HepG2 (cell line): ENCODE measurements at regions not wholly inside any gene's neighbourhood (a gene's known extent, or its start where the extent isn't known, plus 50 kb on each side); places are given as distances from the start of the nearest gene placed in this dataset.

Experiments
- ATAC-seq: fragments of 200-7000 bp; cut with Tn5 transposase; 3 replicates; pipeline ENCODE4 v1.9.1; 2020; ENCODE audit warnings: mild to moderate bottlenecking, moderate library complexity
- BruUV-seq: library from RNA; stranded (reverse); fragments of 400-500 nt; replicated peaks from 2 replicates; lab custom pipeline; 2021; lab: Mats Ljungman, UMichigan
- CTCF ChIA-PET: fragments of 300-600 bp; formaldehyde crosslinking; extraction: SDS; loops from one replicate; lab custom pipeline; 2021; ENCODE audit warnings: low total read pairs, inconsistent platforms, low intra/inter-chr PET ratio; lab: Yijun Ruan, JAX
- POLR2A ChIA-PET: fragments of 350-600 bp; sonication (Branson Sonifier 250); formaldehyde crosslinking; loops from one replicate; lab custom pipeline; 2020; ENCODE audit warnings: antibody characterized with exemption, inconsistent platforms; lab: Yijun Ruan, JAX
- DNase-seq: peaks from one replicate; pipeline ENCODE4 v3.0.0-alpha.2; 2015; ENCODE audit warnings: low spot score
- FAIRE-seq: peaks from 3 replicates; lab custom pipeline; 2011; peaks lifted over from hg19 to GRCh38; lab: Jason Lieb, UNC
- H2AFZ ChIP-seq: one replicate; pipeline ENCODE4 v1.6.1; 2011; ENCODE audit warnings: low read length, inconsistent platforms
- H3K27ac ChIP-seq: fragments of 300-600 bp; 3 replicates; pipeline ENCODE4 v1.8.0; 2011; ENCODE audit warnings: mixed run types, mild to moderate bottlenecking, mixed read lengths, low read length, inconsistent platforms; ENCODE audit not compliant: insufficient read depth; ENCODE audit errors: extremely low read length
- H3K27me3 ChIP-seq, 2 experiments: fragments of 200-600 bp in 1 of 2; 2 replicates in 1 of 2; 3 replicates in 1 of 2; pipeline versions ENCODE4 v1.6.0 to v1.8.0; 2011; ENCODE audit warnings: low read length in 2 of 2, mild to moderate bottlenecking in 2 of 2, moderate library complexity in 2 of 2, inconsistent platforms in 1 of 2; ENCODE audit not compliant: insufficient read depth in 2 of 2, control insufficient read depth in 1 of 2
- H3K36me3 ChIP-seq, 2 experiments: fragments of 200-600 bp in 1 of 2; replicated peaks in 1 of 2; 2 replicates in 1 of 2; 3 replicates in 1 of 2; pipeline versions ENCODE4 v1.5.1 to v1.8.0; 2011; ENCODE audit warnings: low read length in 2 of 2, inconsistent platforms in 1 of 2; ENCODE audit not compliant: insufficient read depth in 2 of 2, control insufficient read depth in 1 of 2
- H3K4me1 ChIP-seq: 2 replicates; pipeline ENCODE4 v1.5.1; 2012; ENCODE audit warnings: low read length, inconsistent platforms; ENCODE audit not compliant: insufficient read depth
- H3K4me2 ChIP-seq: 2 replicates; pipeline ENCODE4 v1.6.0; 2011; ENCODE audit warnings: low read depth, low read length, inconsistent platforms
- H3K4me3 ChIP-seq, 3 experiments: fragments of 200-600 bp in 1 of 3; sonication (generic), shearing (Covaris generic) in 1 of 3; replicated peaks in 1 of 3; 2 replicates each; pipeline ENCODE4 v1.5.1; 2011 to 2016; ENCODE audit warnings: low read length in 3 of 3, inconsistent platforms in 2 of 3, low read depth in 2 of 3, mild to moderate bottlenecking in 2 of 3, control low read depth in 1 of 3, mixed read lengths in 1 of 3; ENCODE audit not compliant: insufficient read depth in 1 of 3
- H3K79me2 ChIP-seq: one replicate; pipeline ENCODE4 v1.6.1; 2011; ENCODE audit warnings: low read length, inconsistent platforms; ENCODE audit not compliant: insufficient read depth
- H3K9ac ChIP-seq: 2 replicates; pipeline ENCODE4 v1.6.0; 2011; ENCODE audit warnings: mild to moderate bottlenecking, low read depth, low read length, inconsistent platforms; ENCODE audit not compliant: insufficient read depth
- H3K9me3 ChIP-seq: 2 replicates; pipeline ENCODE4 v1.5.1; 2012; ENCODE audit warnings: mild to moderate bottlenecking, low read length
- H4K20me1 ChIP-seq: 2 replicates; pipeline ENCODE4 v1.6.0; 2011; ENCODE audit warnings: inconsistent platforms, mild to moderate bottlenecking, low read length, moderate library complexity; ENCODE audit not compliant: insufficient read depth
- ADNP ChIP-seq: sonication (generic); formaldehyde crosslinking; IDR thresholded peaks from 2 replicates; pipeline ENCODE4 v1.4.0; 2020; ENCODE audit warnings: missing genetic modification reagents
- CSRNP1 ChIP-seq: sonication (generic); formaldehyde crosslinking; IDR thresholded peaks from 2 replicates; pipeline ENCODE4 v1.8.1; 2023; ENCODE audit warnings: mild to moderate bottlenecking, missing genetic modification reagents
- EZH2 ChIP-seq: conservative IDR thresholded peaks from 2 replicates; pipeline ENCODE4 v1.6.1; 2012; ENCODE audit warnings: mild to moderate bottlenecking, low read depth, low read length, moderate library complexity
- FOXO1 ChIP-seq: sonication (generic); formaldehyde crosslinking; IDR thresholded peaks from 2 replicates; pipeline ENCODE4 v1.4.0; 2020; ENCODE audit warnings: missing genetic modification reagents
- MATR3 ChIP-seq: sonication (generic); formaldehyde crosslinking; IDR thresholded peaks from 2 replicates; pipeline ENCODE4 v1.4.0; 2020; ENCODE audit warnings: missing genetic modification reagents
- NFIB ChIP-seq: sonication (generic); formaldehyde crosslinking; IDR thresholded peaks from 2 replicates; pipeline ENCODE4 v1.9.0; 2021; ENCODE audit warnings: missing genetic modification reagents, mild to moderate bottlenecking, borderline replicate concordance
- PRDM10 ChIP-seq: sonication (generic); formaldehyde crosslinking; IDR thresholded peaks from 2 replicates; pipeline ENCODE4 v1.4.0; 2020; ENCODE audit warnings: low read depth, missing genetic modification reagents
- PRPF4 ChIP-seq: fragments of 200-400 bp; formaldehyde crosslinking; IDR thresholded peaks from 2 replicates; pipeline ENCODE4 v1.6.1; 2016; ENCODE audit warnings: low read length, low read depth; ENCODE audit not compliant: poor library complexity, severe bottlenecking
- SNAPC5 ChIP-seq: sonication (generic); formaldehyde crosslinking; IDR thresholded peaks from 2 replicates; pipeline ENCODE4 v1.8.1; 2023; ENCODE audit warnings: mild to moderate bottlenecking, missing genetic modification reagents, borderline replicate concordance
- SSRP1 ChIP-seq: IDR thresholded peaks from 2 replicates; pipeline ENCODE4 v1.6.1; 2016; ENCODE audit warnings: control low read depth
- TCF12 ChIP-seq, 2 experiments: fragments of 450-650 bp in 1 of 2; sonication (generic) in 1 of 2; formaldehyde crosslinking in 1 of 2; IDR thresholded peaks; 2 replicates each; pipeline versions ENCODE4 v1.6.1 to v1.8.0; 2017 to 2022; ENCODE audit warnings: antibody characterized with exemption in 1 of 2, mild to moderate bottlenecking in 1 of 2, missing genetic modification reagents in 1 of 2, moderate library complexity in 1 of 2
- TSC22D2 ChIP-seq: sonication (generic); formaldehyde crosslinking; IDR thresholded peaks from 2 replicates; pipeline ENCODE4 v1.5.1; 2020; ENCODE audit warnings: missing genetic modification reagents, mild to moderate bottlenecking, borderline replicate concordance
- ZNF329 ChIP-seq: sonication (generic); formaldehyde crosslinking; IDR thresholded peaks from 2 replicates; pipeline ENCODE4 v1.9.0; 2021; ENCODE audit warnings: low read depth, mild to moderate bottlenecking, missing genetic modification reagents
- ZNF34 ChIP-seq: sonication (generic); formaldehyde crosslinking; IDR thresholded peaks from 2 replicates; pipeline ENCODE4 v1.4.0; 2020; ENCODE audit warnings: mild to moderate bottlenecking, missing genetic modification reagents, borderline replicate concordance
- ZNF451 ChIP-seq: sonication (generic); formaldehyde crosslinking; IDR thresholded peaks from 2 replicates; pipeline ENCODE4 v1.5.0; 2020; ENCODE audit warnings: mild to moderate bottlenecking, missing genetic modification reagents
- ZNF563 ChIP-seq: sonication (generic); formaldehyde crosslinking; IDR thresholded peaks from 2 replicates; pipeline ENCODE4 v1.8.0; 2022; ENCODE audit warnings: mild to moderate bottlenecking, moderate library complexity, missing genetic modification reagents
- ZNF776 ChIP-seq: sonication (generic); formaldehyde crosslinking; IDR thresholded peaks from 2 replicates; pipeline ENCODE4 v1.4.0; 2020; ENCODE audit warnings: mild to moderate bottlenecking, missing genetic modification reagents
- ZNF816 ChIP-seq: sonication (generic); formaldehyde crosslinking; IDR thresholded peaks from 2 replicates; pipeline ENCODE4 v1.8.0; 2022; ENCODE audit warnings: missing genetic modification reagents, mild to moderate bottlenecking, borderline replicate concordance
- WGBS: methylation state at CpG from one replicate; pipeline ENCODE4 v1.1.6; 2017; ENCODE audit warnings: low lambda C conversion rate; 5-methylcytosine and 5-hydroxymethylcytosine counted together
- in situ Hi-C: cut with HindIII; loops from 2 replicates; pipeline ENCODE4 v1.10.0; 2017; ENCODE audit warnings: low pct_unique_long_range_greater_than_20kb; ENCODE audit not compliant: extremely low pct_ligation_motif_present
- intact Hi-C: fragments of 100-400 bp; cut with micrococcal nuclease; formaldehyde crosslinking; loops from one replicate; pipeline ENCODE4 v1.10.0; 2022; ENCODE audit not compliant: unreplicated experiment

GRCh38 chr2:240216167-240216566 is 75.7 kb upstream of the OTOS start:
- no peak for ATAC-seq
- WGBS, result 42% methylated on average over 7 of the region's 8 CpGs
- H4K20me1 ChIP-seq, result no peaks in the 10 kb centered on the region
- in situ Hi-C loops, result no loop called here
- H3K27me3 ChIP-seq, result peaks cover 9 to 76% of the 10 kb centered on the region in 2 experiments
- H3K36me3 ChIP-seq, result no peaks in the 10 kb centered on the region
- TF ChIP-seq PRPF4 (no peak), FOXO1 (CRISPR knock-in tag) (no peak), ADNP (no peak), ZNF34 (CRISPR knock-in tag) (no peak), ZNF451 (CRISPR knock-in tag) (no peak), TCF12 (IDR thresholded peaks at IDR 0.05) (no peak), TCF12 (CRISPR knock-in tag; IDR thresholded peaks at IDR 0.05) (no peak), SNAPC5 (no peak), NFIB (CRISPR knock-in tag) (no peak), MATR3 (CRISPR knock-in tag) (no peak), ZNF329 (no peak), ZNF776 (CRISPR knock-in tag) (no peak), SSRP1 (CRISPR knock-in tag) (no peak), PRDM10 (CRISPR knock-in tag) (no peak), EZH2 (no peak), CSRNP1 (CRISPR knock-in tag) (no peak), TSC22D2 (no peak), ZNF563 (no peak), ZNF816 (no peak)
- no peak for FAIRE-seq
- no peaks in the 10 kb centered on the region for H3K4me1 ChIP-seq
- H3K9ac ChIP-seq, result no peak overlapping the region
- no peaks in the 10 kb centered on the region for H3K79me2 ChIP-seq
- ChIA-PET CTCF (no interaction called here), POLR2A (no interaction called here)
- no peaks in the 10 kb centered on the region for H3K9me3 ChIP-seq
- intact Hi-C loops, result no loop called here
- no peak overlapping the region for H3K4me2 ChIP-seq
- no peak overlapping the region for H3K27ac ChIP-seq
- BruUV-seq, result no TSS peak
- DNase-seq, result no peak
- H3K4me3 ChIP-seq, result no peak overlapping the region
- H2AFZ ChIP-seq, result no peak overlapping the region
